A549 (cell line): ENCODE measurements at regions not wholly inside any gene's neighbourhood (a gene's known extent, or its start where the extent isn't known, plus 50 kb on each side); places are given as distances from the start of the nearest gene placed in this dataset.

ENCODE experiments used
- ATAC-seq, 2 experiments: fragments of 200-7000 bp in 1 of 2; fragments of >200 bp in 1 of 2; cut with Nextera tagmentation in 1 of 2; cut with Tn5 transposase in 1 of 2; 3 replicates each; pipeline versions ENCODE4 v1.8.0 to v1.9.1; 2018 to 2020; ENCODE audit warnings: mild to moderate bottlenecking in 1 of 2, moderate library complexity in 1 of 2
- CTCF ChIA-PET: fragments of 300-600 bp; sonication (Branson Sonifier 250); formaldehyde crosslinking; extraction: SDS; loops from one replicate; lab custom pipeline; 2021; ENCODE audit warnings: antibody characterized with exemption, inconsistent platforms; lab: Yijun Ruan, JAX
- POLR2A ChIA-PET: fragments of 350-600 bp; formaldehyde crosslinking; extraction: SDS; loops from one replicate; lab custom pipeline; 2021; ENCODE audit warnings: antibody characterized with exemption, inconsistent platforms; lab: Yijun Ruan, JAX
- DNase-seq, 2 experiments: peaks; one replicate each; pipeline versions ENCODE4 v3.0.0 to v3.0.0-alpha.2; 2011 to 2016; ENCODE audit warnings: low read depth in 1 of 2, low spot score in 1 of 2
- FAIRE-seq: peaks from 2 replicates; lab custom pipeline; 2011; peaks lifted over from hg19 to GRCh38; lab: Jason Lieb, UNC
- H3K27ac ChIP-seq, 2 experiments: fragments of >200 bp; sonication (Bioruptor Twin); formaldehyde crosslinking; 3 replicates each; pipeline ENCODE4 v1.5.1; 2016 to 2017
- H3K4me1 ChIP-seq: fragments of >200 bp; sonication (Bioruptor Twin); formaldehyde crosslinking; 3 replicates; pipeline ENCODE4 v1.6.1; 2016
- H3K4me2 ChIP-seq: fragments of >200 bp; sonication (Bioruptor Twin); formaldehyde crosslinking; 3 replicates; pipeline ENCODE4 v1.6.1; 2016
- H3K4me3 ChIP-seq: fragments of >200 bp; sonication (Bioruptor Twin); formaldehyde crosslinking; 3 replicates; pipeline ENCODE4 v1.5.1; 2016
- H3K9me3 ChIP-seq: fragments of >200 bp; sonication (Bioruptor Twin); formaldehyde crosslinking; 3 replicates; pipeline ENCODE4 v1.6.1; 2016
- BHLHE40 ChIP-seq: IDR thresholded peaks from 2 replicates; pipeline ENCODE4 v1.6.1; 2012; ENCODE audit warnings: low read depth, low read length, inconsistent platforms
- CBX2 ChIP-seq: fragments of 200-600 bp; sonication (generic); IDR thresholded peaks from 2 replicates; pipeline ENCODE4 v1.6.1; 2016; ENCODE audit warnings: low read depth, mild to moderate bottlenecking, borderline replicate concordance
- EHF ChIP-seq: fragments of 250-450 bp; sonication (Bioruptor Pico); IDR thresholded peaks from 2 replicates; pipeline ENCODE4 v1.5.0; 2020; ENCODE audit warnings: mild to moderate bottlenecking
- EP300 ChIP-seq, 2 experiments: fragments of >200 bp; sonication (Bioruptor Twin); formaldehyde crosslinking; IDR thresholded peaks; 2 replicates in 1 of 2; 3 replicates in 1 of 2; pipeline ENCODE4 v1.6.1; 2016 to 2017
- FOXS1 ChIP-seq: fragments of 250-450 bp; sonication (Bioruptor Pico); IDR thresholded peaks from 2 replicates; pipeline ENCODE4 v1.5.0; 2020; ENCODE audit warnings: mild to moderate bottlenecking, moderate library complexity
- HOXA7 ChIP-seq: fragments of 250-450 bp; sonication (Bioruptor Pico); IDR thresholded peaks from 2 replicates; pipeline ENCODE4 v1.5.0; 2020; ENCODE audit warnings: mild to moderate bottlenecking, moderate library complexity
- KDM5A ChIP-seq: fragments of 200-600 bp; sonication (generic); IDR thresholded peaks from 2 replicates; pipeline ENCODE4 v1.6.1; 2016; ENCODE audit warnings: antibody characterized with exemption, mild to moderate bottlenecking
- RFX5 ChIP-seq: fragments of 450-650 bp; IDR thresholded peaks from 2 replicates; pipeline ENCODE4 v1.7.1; 2014; ENCODE audit warnings: antibody characterized with exemption, mild to moderate bottlenecking, moderate library complexity
- SREBF2 ChIP-seq: fragments of 450-650 bp; IDR thresholded peaks from 2 replicates; pipeline ENCODE4 v1.6.1; 2014; ENCODE audit warnings: mild to moderate bottlenecking, moderate library complexity
- TP53 ChIP-seq: fragments of 250-450 bp; sonication (Bioruptor Pico); IDR thresholded peaks from 2 replicates; pipeline ENCODE4 v1.5.0; 2021; ENCODE audit warnings: mild to moderate bottlenecking, moderate library complexity
- ZNF302 ChIP-seq: fragments of 250-450 bp; sonication (Bioruptor Pico); IDR thresholded peaks from 2 replicates; pipeline ENCODE4 v1.9.0; 2021; ENCODE audit warnings: inconsistent platforms, mild to moderate bottlenecking, moderate library complexity
- WGBS: methylation state at CpG from one replicate; pipeline ENCODE4 v1.1.6; 2017; ENCODE audit errors: missing lambda C conversion rate; 5-methylcytosine and 5-hydroxymethylcytosine counted together
- small RNA-seq, 6 experiments: library from RNA; depleted of rRNA; stranded (forward); fragments of <200 nt; gene quantifications; one replicate each; pipeline ENCODE3, GENCODE V24; 2012
- TF ChIP-seq, protein P1 (sequence below): fragments of 450-650 bp; IDR thresholded peaks from 2 replicates; pipeline ENCODE4 v1.6.1; 2014; ENCODE audit warnings: antibody characterized with exemption

- H3K4me3 ChIP-seq: no peak overlapping the region
- WGBS: 43% methylated on average over 3 of the region's 3 CpGs
- no peak for TF ChIP-seq EHF (CRISPR knock-in tag)
- TF ChIP-seq CBX2: no peak
- TF ChIP-seq ZNF302 (CRISPR knock-in tag): no peak
- no peak for TF ChIP-seq RFX5
- no peak for TF ChIP-seq KDM5A
- TF ChIP-seq FOXS1: no peak
- DNase-seq (no peak), FAIRE-seq (no peak), ATAC-seq (no peak)
- no peak overlapping the region for H3K27ac ChIP-seq
- H3K9me3 ChIP-seq: peaks cover 6% of the 10 kb centered on the region; the same call in 1 of the 3 replicates
- no peaks in the 10 kb centered on the region for H3K4me1 ChIP-seq
- POLR2A ChIA-PET: no interaction called here
- CTCF ChIA-PET: no interaction called here
- no peak overlapping the region for H3K4me2 ChIP-seq
Measured at GRCh38 chr22:27695925-27696324, 105.6 kb downstream of the MN1 start.

GRCh38 chr22:27697888-27698287 is 103.7 kb downstream of the MN1 start:
- DNase-seq: no peak
- no peak overlapping the region for H3K27ac ChIP-seq
- H3K4me1 ChIP-seq: no peaks in the 10 kb centered on the region
- H3K4me3 ChIP-seq: no peak overlapping the region
- TF ChIP-seq HOXA7 (CRISPR knock-in tag): no peak
- TF ChIP-seq ZNF302 (CRISPR knock-in tag): no peak
- no peak for TF ChIP-seq BHLHE40
- TF ChIP-seq TP53 (CRISPR knock-in tag): no peak
- TF ChIP-seq EP300 (IDR thresholded peaks at IDR 0.05): no peak
- TF ChIP-seq SREBF2: no peak
- TF ChIP-seq, protein P1, sequence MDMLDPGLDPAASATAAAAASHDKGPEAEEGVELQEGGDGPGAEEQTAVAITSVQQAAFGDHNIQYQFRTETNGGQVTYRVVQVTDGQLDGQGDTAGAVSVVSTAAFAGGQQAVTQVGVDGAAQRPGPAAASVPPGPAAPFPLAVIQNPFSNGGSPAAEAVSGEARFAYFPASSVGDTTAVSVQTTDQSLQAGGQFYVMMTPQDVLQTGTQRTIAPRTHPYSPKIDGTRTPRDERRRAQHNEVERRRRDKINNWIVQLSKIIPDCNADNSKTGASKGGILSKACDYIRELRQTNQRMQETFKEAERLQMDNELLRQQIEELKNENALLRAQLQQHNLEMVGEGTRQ: no peak
- H3K4me2 ChIP-seq: no peak overlapping the region
- WGBS: 70% methylated on average over 4 of the region's 8 CpGs
- peaks cover 12% of the 10 kb centered on the region; the same call in 1 of the 3 replicates for H3K9me3 ChIP-seq
- POLR2A ChIA-PET: no interaction called here
- no peak for FAIRE-seq
- ATAC-seq: no peak
- CTCF ChIA-PET: interaction anchor here (2.1 kb wide), 1 partner anchor 26 kb away, joined by 5 read pairs; no protein-coding TSS in a partner anchor

Small RNA genes lying in the stretch of these regions (small RNA-seq; reads per million reads assigned to genes)
- gene RNU6-1066P: 0 reads per million in 6 experiments
